SK-N-MC (cell line): ENCODE measurements at regions not wholly inside any gene's neighbourhood (a gene's known extent, or its start where the extent isn't known, plus 50 kb on each side); places are given as distances from the start of the nearest gene placed in this dataset.

ENCODE experiments used
- EZH2 ChIP-seq: fragments of 200-600 bp; sonication (generic); IDR thresholded peaks from one replicate; pipeline ENCODE4 v1.6.1; 2017; ENCODE audit warnings: antibody characterized with exemption
- FOXP2 ChIP-seq: optimal IDR thresholded peaks from 2 replicates; pipeline ENCODE3; 2011; ENCODE audit warnings: mild to moderate bottlenecking, moderate library complexity; ENCODE audit not compliant: insufficient read depth; ENCODE audit errors: extremely low read length, control extremely low read depth

DNA sequence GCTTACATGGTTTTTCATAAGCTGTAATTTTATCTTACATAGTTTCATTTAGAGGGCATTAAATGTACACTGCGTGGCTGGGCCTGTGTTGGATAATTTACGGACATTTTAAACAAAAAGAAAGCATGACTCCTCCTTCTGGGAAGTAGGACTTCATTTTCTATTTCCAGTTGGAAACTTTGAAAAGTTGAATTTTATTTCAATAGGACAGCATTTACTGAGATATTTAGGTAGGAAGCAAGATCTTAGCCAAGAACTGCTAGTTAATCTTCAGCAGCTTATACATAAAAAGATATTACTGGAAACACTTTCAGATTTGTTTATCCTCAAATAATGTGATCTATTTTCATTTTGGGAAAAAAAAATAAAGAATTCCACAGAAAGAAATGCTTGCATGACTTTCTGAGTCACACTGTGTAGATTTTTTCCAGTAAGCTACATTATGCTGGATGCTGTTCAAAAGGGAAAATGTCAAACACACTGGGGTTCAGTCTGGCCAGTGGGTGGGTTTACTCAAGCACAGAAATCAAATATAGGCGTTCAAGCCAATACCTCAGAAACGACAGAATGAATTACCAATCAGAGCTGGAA, 239.4 kb upstream of the KRR1 start:
- TF ChIP-seq EZH2 (no peak), FOXP2 (no peak)
